ENCODE measurements at regions not wholly inside any gene's neighbourhood (a gene's known extent, or its start where the extent isn't known, plus 50 kb on each side); places are given as distances from the start of the nearest gene placed in this dataset.

DNA sequence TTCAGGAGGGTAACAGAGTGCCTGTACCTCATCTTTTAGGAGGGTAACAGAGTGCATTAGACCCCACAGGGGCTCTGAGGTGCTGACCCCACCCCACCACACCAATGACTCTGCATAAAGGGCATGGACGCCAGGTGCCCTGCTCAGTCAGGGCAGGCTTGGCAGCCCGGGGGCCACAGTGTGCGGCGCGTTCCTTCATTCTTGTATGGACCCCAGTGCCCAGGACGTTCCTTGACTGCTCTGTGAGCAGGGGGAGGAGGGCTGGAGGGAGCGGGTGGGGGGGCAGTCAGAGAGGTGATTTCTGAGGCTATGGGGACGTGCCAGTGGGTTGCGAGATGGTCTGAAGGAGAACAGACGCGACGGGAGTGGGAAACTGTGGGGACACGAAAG is 168.7 kb upstream of the NCK2 start:
- TF ChIP-seq, protein P1, sequence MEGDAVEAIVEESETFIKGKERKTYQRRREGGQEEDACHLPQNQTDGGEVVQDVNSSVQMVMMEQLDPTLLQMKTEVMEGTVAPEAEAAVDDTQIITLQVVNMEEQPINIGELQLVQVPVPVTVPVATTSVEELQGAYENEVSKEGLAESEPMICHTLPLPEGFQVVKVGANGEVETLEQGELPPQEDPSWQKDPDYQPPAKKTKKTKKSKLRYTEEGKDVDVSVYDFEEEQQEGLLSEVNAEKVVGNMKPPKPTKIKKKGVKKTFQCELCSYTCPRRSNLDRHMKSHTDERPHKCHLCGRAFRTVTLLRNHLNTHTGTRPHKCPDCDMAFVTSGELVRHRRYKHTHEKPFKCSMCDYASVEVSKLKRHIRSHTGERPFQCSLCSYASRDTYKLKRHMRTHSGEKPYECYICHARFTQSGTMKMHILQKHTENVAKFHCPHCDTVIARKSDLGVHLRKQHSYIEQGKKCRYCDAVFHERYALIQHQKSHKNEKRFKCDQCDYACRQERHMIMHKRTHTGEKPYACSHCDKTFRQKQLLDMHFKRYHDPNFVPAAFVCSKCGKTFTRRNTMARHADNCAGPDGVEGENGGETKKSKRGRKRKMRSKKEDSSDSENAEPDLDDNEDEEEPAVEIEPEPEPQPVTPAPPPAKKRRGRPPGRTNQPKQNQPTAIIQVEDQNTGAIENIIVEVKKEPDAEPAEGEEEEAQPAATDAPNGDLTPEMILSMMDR (IDR thresholded peaks at IDR 0.05; ENCODE audit: low read depth, low read length, poor library complexity, severe bottlenecking) = no peak
- TF ChIP-seq EZH2phosphoT487 (IDR thresholded peaks at IDR 0.05; ENCODE audit: borderline replicate concordance, low read length) = no peak

Measured in DOHH2 (cell line).